Erythroblast (primary cell): ENCODE measurements at regions not wholly inside any gene's neighbourhood (a gene's known extent, or its start where the extent isn't known, plus 50 kb on each side); places are given as distances from the start of the nearest gene placed in this dataset.

Source experiments
- GATA1 ChIP-seq: IDR thresholded peaks from 2 replicates; pipeline ENCODE4 v1.6.1; 2011; ENCODE audit warnings: low read depth, mild to moderate bottlenecking, control low read depth, low read length, moderate library complexity
- POLR2A ChIP-seq: IDR thresholded peaks from 2 replicates; pipeline ENCODE4 v1.6.1; 2011; ENCODE audit warnings: mild to moderate bottlenecking, low read length

GRCh38 chrX:95919605-95920004 is 765.0 kb upstream of the DIAPH2 start:
- no peak for TF ChIP-seq POLR2A
- TF ChIP-seq GATA1, result no peak
